ENCODE measurements at regions not wholly inside any gene's neighbourhood (a gene's known extent, or its start where the extent isn't known, plus 50 kb on each side); places are given as distances from the start of the nearest gene placed in this dataset.

GRCh38 chr1:222165629-222166028 is 382.3 kb downstream of the HHIPL2 start:
- intact Hi-C loops (cut with DNase I), result no loop called here

DNA sequence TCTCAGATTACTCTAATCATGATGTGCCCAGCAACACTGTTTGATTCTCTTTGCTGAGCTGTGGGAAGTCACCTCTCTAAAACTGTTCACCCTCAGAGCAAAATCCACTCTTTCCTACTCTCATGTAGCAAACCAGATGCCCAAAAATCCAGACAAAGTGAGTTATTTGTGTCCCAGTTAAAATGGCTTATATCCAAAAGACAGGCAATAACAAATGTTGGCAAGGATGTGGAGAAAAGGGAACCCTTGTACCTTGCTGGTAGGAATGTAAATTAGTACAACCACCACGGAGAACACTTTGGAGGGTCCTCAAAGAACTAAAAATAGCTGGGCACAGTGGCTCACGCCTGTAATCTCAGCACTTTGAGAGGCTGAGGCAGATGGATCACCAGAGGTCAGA is 384.0 kb downstream of the HHIPL2 start:
- no peak overlapping the region for H3K9ac ChIP-seq (ENCODE audit: low read length in 3 of 3)

More at GRCh38 chr1:222165629-222166028, 382.3 kb downstream of the HHIPL2 start:
- Histone ChIP-seq H3K4me1 (ENCODE audit: control insufficient read depth in 2 of 3, insufficient read depth in 2 of 3, low read depth in 1 of 3, low read length in 3 of 3) (no peaks in the 10 kb centered on the region), H3K36me3 (ENCODE audit: control insufficient read depth in 2 of 3, insufficient read depth in 3 of 3, low read length in 3 of 3) (no peaks in the 10 kb centered on the region), H3K27ac (ENCODE audit: low read depth in 2 of 2, low read length in 2 of 2) (no peak overlapping the region), H3K9ac (ENCODE audit: low read length in 3 of 3) (no peak overlapping the region), H3K27me3 (ENCODE audit: control insufficient read depth, insufficient read depth, low read length) (no peaks in the 10 kb centered on the region), H3K4me3 (ENCODE audit: low read length in 3 of 3) (no peak overlapping the region), H3K9me3 (ENCODE audit: control insufficient read depth in 2 of 3, insufficient read depth in 1 of 3, low read length in 3 of 3) (no peaks in the 10 kb centered on the region)
- TF ChIP-seq, protein P1, sequence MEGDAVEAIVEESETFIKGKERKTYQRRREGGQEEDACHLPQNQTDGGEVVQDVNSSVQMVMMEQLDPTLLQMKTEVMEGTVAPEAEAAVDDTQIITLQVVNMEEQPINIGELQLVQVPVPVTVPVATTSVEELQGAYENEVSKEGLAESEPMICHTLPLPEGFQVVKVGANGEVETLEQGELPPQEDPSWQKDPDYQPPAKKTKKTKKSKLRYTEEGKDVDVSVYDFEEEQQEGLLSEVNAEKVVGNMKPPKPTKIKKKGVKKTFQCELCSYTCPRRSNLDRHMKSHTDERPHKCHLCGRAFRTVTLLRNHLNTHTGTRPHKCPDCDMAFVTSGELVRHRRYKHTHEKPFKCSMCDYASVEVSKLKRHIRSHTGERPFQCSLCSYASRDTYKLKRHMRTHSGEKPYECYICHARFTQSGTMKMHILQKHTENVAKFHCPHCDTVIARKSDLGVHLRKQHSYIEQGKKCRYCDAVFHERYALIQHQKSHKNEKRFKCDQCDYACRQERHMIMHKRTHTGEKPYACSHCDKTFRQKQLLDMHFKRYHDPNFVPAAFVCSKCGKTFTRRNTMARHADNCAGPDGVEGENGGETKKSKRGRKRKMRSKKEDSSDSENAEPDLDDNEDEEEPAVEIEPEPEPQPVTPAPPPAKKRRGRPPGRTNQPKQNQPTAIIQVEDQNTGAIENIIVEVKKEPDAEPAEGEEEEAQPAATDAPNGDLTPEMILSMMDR (IDR thresholded peaks at IDR 0.05; ENCODE audit: borderline replicate concordance, extremely low read depth, insufficient read depth), result no peak
- no peak for FAIRE-seq
- no peak for DNase-seq

DNA sequence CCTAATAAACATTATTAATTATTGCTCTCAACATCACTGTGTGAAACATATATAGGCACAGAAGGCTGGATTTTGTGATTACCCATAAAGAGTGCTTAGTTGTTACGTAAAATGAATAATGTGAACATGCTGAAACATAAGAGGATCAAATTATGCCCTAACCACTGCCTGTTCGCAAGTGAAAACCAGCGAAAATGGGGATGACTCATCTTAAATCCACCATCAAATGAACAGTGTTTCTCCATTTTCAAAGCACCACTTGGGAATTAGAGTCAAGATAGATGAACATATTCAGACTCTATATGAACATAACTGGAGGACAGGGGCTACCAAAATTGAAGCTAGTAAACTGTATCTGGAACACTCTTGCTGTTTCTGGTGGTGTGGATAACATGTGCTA is 386.2 kb downstream of the HHIPL2 start:
- H3K27me3 ChIP-seq (ENCODE audit: control insufficient read depth, insufficient read depth, low read length), result no peaks in the 10 kb centered on the region
- no peaks in the 10 kb centered on the region for H3K4me1 ChIP-seq (ENCODE audit: control insufficient read depth in 2 of 3, insufficient read depth in 2 of 3, low read depth in 1 of 3, low read length in 3 of 3)
- FAIRE-seq (no peak), DNase-seq (no peak)
- TF ChIP-seq, protein P1 (IDR thresholded peaks at IDR 0.05; ENCODE audit: borderline replicate concordance, extremely low read depth, insufficient read depth), result no peak
- H3K9me3 ChIP-seq (ENCODE audit: control insufficient read depth in 2 of 3, insufficient read depth in 1 of 3, low read length in 3 of 3), result peaks cover 0 to 5% (median 0%) of the 10 kb centered on the region in 3 donors
- no peak overlapping the region for H3K27ac ChIP-seq (ENCODE audit: low read depth in 2 of 2, low read length in 2 of 2)
- intact Hi-C loops (cut with DNase I), result no loop called here
- H3K4me3 ChIP-seq (ENCODE audit: low read length in 3 of 3), result no peak overlapping the region
- no peak overlapping the region for H3K9ac ChIP-seq (ENCODE audit: low read length in 3 of 3)
- no peaks in the 10 kb centered on the region for H3K36me3 ChIP-seq (ENCODE audit: control insufficient read depth in 2 of 3, insufficient read depth in 3 of 3, low read length in 3 of 3)

More for the DNA sequence above, 384.0 kb downstream of the HHIPL2 start:
- Histone ChIP-seq H3K4me1 (ENCODE audit: control insufficient read depth in 2 of 3, insufficient read depth in 2 of 3, low read depth in 1 of 3, low read length in 3 of 3) (no peaks in the 10 kb centered on the region), H3K9me3 (ENCODE audit: control insufficient read depth in 2 of 3, insufficient read depth in 1 of 3, low read length in 3 of 3) (no peaks in the 10 kb centered on the region), H3K27me3 (ENCODE audit: control insufficient read depth, insufficient read depth, low read length) (no peaks in the 10 kb centered on the region), H3K36me3 (ENCODE audit: control insufficient read depth in 2 of 3, insufficient read depth in 3 of 3, low read length in 3 of 3) (no peaks in the 10 kb centered on the region), H3K4me3 (ENCODE audit: low read length in 3 of 3) (no peak overlapping the region), H3K27ac (ENCODE audit: low read depth in 2 of 2, low read length in 2 of 2) (no peak overlapping the region)
- TF ChIP-seq, protein P1 (IDR thresholded peaks at IDR 0.05; ENCODE audit: borderline replicate concordance, extremely low read depth, insufficient read depth), result no peak
- intact Hi-C loops (cut with DNase I), result no loop called here
- no peak for DNase-seq
- FAIRE-seq, result no peak

GRCh38 chr1:222157612-222158011 is 390.3 kb downstream of the HHIPL2 start:
- intact Hi-C loops (cut with DNase I), result no loop called here

More at GRCh38 chr1:222157612-222158011, 390.3 kb downstream of the HHIPL2 start:
- no peaks in the 10 kb centered on the region for H3K4me1 ChIP-seq (ENCODE audit: control insufficient read depth in 2 of 3, insufficient read depth in 2 of 3, low read depth in 1 of 3, low read length in 3 of 3)
- H3K9me3 ChIP-seq (ENCODE audit: control insufficient read depth in 2 of 3, insufficient read depth in 1 of 3, low read length in 3 of 3), result peaks cover 0 to 5% (median 0%) of the 10 kb centered on the region in 3 donors
- H3K27me3 ChIP-seq (ENCODE audit: control insufficient read depth, insufficient read depth, low read length), result no peaks in the 10 kb centered on the region
- no peak overlapping the region for H3K9ac ChIP-seq (ENCODE audit: low read length in 3 of 3)
- no peak overlapping the region for H3K27ac ChIP-seq (ENCODE audit: low read depth in 2 of 2, low read length in 2 of 2)
- FAIRE-seq (no peak), DNase-seq (no peak)
- no peaks in the 10 kb centered on the region for H3K36me3 ChIP-seq (ENCODE audit: control insufficient read depth in 2 of 3, insufficient read depth in 3 of 3, low read length in 3 of 3)
- TF ChIP-seq, protein P1 (IDR thresholded peaks at IDR 0.05; ENCODE audit: borderline replicate concordance, extremely low read depth, insufficient read depth), result no peak
- no peak overlapping the region for H3K4me3 ChIP-seq (ENCODE audit: low read length in 3 of 3)
